CD4-positive, alpha-beta memory T cell (primary cell): ENCODE measurements at regions not wholly inside any gene's neighbourhood (a gene's known extent, or its start where the extent isn't known, plus 50 kb on each side); places are given as distances from the start of the nearest gene placed in this dataset.

Source experiments
- CTCF ChIA-PET: fragments of 350-600 bp; sonication (Branson Sonifier 250); formaldehyde crosslinking; loops from one replicate; lab custom pipeline; 2021; ENCODE audit warnings: inconsistent platforms; ENCODE audit not compliant: partially characterized antibody; lab: Charles Lee
- POLR2A ChIA-PET: fragments of 350-600 bp; sonication (Branson Sonifier 250); formaldehyde crosslinking; loops from one replicate; lab custom pipeline; 2021; ENCODE audit not compliant: partially characterized antibody; lab: Charles Lee
- DNase-seq, 5 donors: peaks; one replicate each; pipeline versions ENCODE4 v3.0.0 to v3.0.0-alpha.2; 2020 to 2022; ENCODE audit warnings: mixed read lengths in 1 of 5
- H3K27ac ChIP-seq: one replicate; pipeline ENCODE4 v1.7.0; 2013; ENCODE audit warnings: low read depth, low read length
- H3K27me3 ChIP-seq: 2 replicates; pipeline ENCODE4 v1.7.0; 2013; ENCODE audit warnings: mild to moderate bottlenecking, low read length, moderate library complexity; ENCODE audit not compliant: insufficient read depth
- H3K36me3 ChIP-seq: 2 replicates; pipeline ENCODE4 v1.7.0; 2013; ENCODE audit warnings: mild to moderate bottlenecking, low read length, moderate library complexity; ENCODE audit not compliant: insufficient read depth
- H3K4me1 ChIP-seq: 2 replicates; pipeline ENCODE4 v1.7.0; 2013; ENCODE audit warnings: mild to moderate bottlenecking, low read length, moderate library complexity; ENCODE audit not compliant: insufficient read depth
- H3K4me3 ChIP-seq, 2 donors: one replicate each; pipeline ENCODE4 v1.7.0; 2013; ENCODE audit warnings: low read length in 2 of 2, mild to moderate bottlenecking in 1 of 2
- H3K9me3 ChIP-seq, 2 donors: one replicate each; pipeline ENCODE4 v1.7.0; 2013; ENCODE audit warnings: low read length in 2 of 2, control low read depth in 1 of 2; ENCODE audit not compliant: control insufficient read depth in 1 of 2
- H3K27ac Mint-ChIP-seq, 7 donors: one replicate each; pipeline ENCODE4 v1.8.0; 2020 to 2021; ENCODE audit warnings: mixed read lengths in 7 of 7, mild to moderate bottlenecking in 6 of 7, inconsistent platforms in 3 of 7, moderate library complexity in 3 of 7
- H3K27me3 Mint-ChIP-seq, 2 donors: one replicate each; pipeline ENCODE4 v1.8.0; 2020 to 2021; ENCODE audit warnings: mixed read lengths in 2 of 2
- H3K36me3 Mint-ChIP-seq, 2 donors: one replicate each; pipeline ENCODE4 v1.8.0; 2020 to 2021; ENCODE audit warnings: mixed read lengths in 2 of 2, inconsistent platforms in 1 of 2, mild to moderate bottlenecking in 1 of 2
- H3K4me1 Mint-ChIP-seq, 4 donors: one replicate each; pipeline ENCODE4 v1.8.0; 2020 to 2021; ENCODE audit warnings: mixed read lengths in 4 of 4, mild to moderate bottlenecking in 1 of 4
- H3K4me3 Mint-ChIP-seq, 8 donors: one replicate each; pipeline ENCODE4 v1.8.0; 2020 to 2021; ENCODE audit warnings: mixed read lengths in 8 of 8, mild to moderate bottlenecking in 7 of 8, moderate library complexity in 6 of 8, inconsistent platforms in 3 of 8
- H3K9me3 Mint-ChIP-seq, 8 donors: one replicate each; pipeline ENCODE4 v1.8.0; 2020 to 2021; ENCODE audit warnings: mixed read lengths in 8 of 8, mild to moderate bottlenecking in 5 of 8, inconsistent platforms in 3 of 8, moderate library complexity in 1 of 8
- intact Hi-C: fragments of 100-400 bp; cut with micrococcal nuclease; formaldehyde crosslinking; loops from one replicate; pipeline ENCODE4 v1.15.1; 2023

DNA sequence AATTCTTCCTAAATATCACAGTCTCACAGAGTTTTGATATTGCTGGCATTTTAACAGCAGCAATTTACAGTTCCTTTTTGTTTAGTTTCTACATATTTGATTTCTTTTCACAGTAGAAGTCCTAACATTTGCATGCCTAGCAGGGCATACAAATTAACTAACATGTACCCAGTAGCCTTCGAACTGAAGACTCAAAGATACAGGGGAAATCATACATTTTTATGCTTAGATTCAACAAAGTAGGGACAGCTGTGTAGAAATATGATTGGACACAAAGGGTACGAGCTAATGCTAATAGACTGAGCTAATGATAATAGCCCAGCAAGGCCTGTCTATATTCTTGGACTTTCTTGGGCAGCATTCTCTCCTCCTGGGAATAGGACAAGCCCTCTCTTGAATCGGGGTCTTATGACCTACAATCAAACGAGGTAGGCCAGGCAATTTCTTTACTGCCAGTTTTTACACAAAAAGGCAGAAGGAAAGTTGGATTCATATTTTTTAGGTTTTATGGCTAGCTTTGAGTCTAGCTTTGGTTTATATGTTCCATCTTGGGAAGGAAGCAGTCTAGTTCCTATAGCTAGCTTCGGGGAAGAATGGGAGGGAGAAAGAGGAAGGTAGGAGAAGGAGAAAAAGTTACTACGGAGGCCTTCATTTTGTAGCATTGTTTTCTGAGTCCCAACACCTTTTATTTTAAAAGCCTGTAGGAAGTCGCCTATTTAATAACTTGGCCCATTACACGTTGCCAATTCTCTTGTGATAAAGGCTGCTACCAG is 115.8 kb downstream of the HFE start:
- Histone ChIP-seq H3K4me1 (peaks cover 42% of the 10 kb centered on the region), H3K36me3 (no peaks in the 10 kb centered on the region), H3K4me3 (no peak overlapping the region), H3K9me3 (no peaks in the 10 kb centered on the region), H3K27ac (no peak overlapping the region), H3K27me3 (no peaks in the 10 kb centered on the region)
- peaks cover 0 to 20% of the 10 kb centered on the region in 2 donors for H3K36me3 Mint-ChIP-seq
- ChIA-PET POLR2A (interaction anchor here (0.8 to 25.6 kb wide), 14 partner anchors 8 to 1690 kb away, joined by 3 to 1953 read pairs (median 71); a partner anchor contains a TSS), CTCF (interaction anchor here (0.7 to 3.9 kb wide), 6 partner anchors 8 to 48 kb away, joined by 3 to 25 read pairs (median 6); a partner anchor contains a TSS)
- no peak for DNase-seq
- intact Hi-C loops = no loop called here
- peaks cover 0 to 3% of the 10 kb centered on the region in 2 donors for H3K27me3 Mint-ChIP-seq
- H3K9me3 Mint-ChIP-seq = peaks cover 0 to 14% (median 0%) of the 10 kb centered on the region in 8 donors
- peak overlapping the region in 6 of 8 donors; percentile 36 to 60 (median 42) for H3K4me3 Mint-ChIP-seq
- H3K27ac Mint-ChIP-seq = peak overlapping the region in 5 of 7 donors; percentile 40 to 84 (median 81)
- H3K4me1 Mint-ChIP-seq = peaks cover 15 to 30% (median 20%) of the 10 kb centered on the region in 4 donors

DNA sequence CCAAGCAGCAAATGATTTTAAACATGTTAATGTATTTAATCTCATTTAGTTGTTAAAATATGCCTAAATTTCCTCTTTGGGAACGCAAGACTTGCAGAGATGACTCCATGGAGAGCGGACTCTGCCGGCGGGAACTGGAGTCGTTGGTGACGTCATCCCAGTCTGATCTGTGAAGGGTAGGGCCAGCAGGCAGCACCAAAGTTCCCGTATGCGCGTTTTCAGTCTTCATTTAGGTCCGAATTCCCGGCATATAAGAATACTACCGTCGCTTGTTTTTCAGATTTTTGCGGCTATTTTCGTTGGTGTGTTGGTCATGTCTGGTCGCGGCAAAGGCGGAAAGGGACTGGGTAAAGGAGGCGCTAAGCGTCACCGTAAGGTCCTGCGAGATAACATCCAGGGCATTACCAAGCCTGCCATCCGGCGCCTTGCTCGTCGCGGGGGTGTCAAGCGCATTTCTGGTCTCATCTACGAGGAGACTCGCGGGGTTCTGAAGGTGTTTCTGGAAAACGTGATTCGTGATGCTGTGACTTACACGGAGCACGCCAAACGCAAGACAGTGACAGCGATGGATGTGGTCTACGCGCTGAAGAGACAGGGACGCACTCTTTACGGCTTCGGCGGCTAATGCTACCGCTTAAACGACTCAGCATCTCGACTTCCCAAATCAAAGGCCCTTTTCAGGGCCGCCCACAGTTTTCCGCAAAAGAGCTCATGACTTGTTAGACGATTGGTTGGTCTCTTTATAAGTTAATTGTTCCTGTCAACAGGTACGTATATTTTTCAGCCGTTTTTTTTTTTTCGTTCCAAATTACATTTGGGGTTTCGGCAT is 117.3 kb downstream of the HFE start:
- intact Hi-C loops = loop anchor here (1.0 to 2.0 kb wide), 9 partner anchors 9 to 928 kb away; a partner anchor contains a TSS
- H3K27me3 Mint-ChIP-seq = peaks cover 0 to 3% of the 10 kb centered on the region in 2 donors
- peaks cover 0 to 9% of the 10 kb centered on the region in 2 donors for H3K36me3 Mint-ChIP-seq
- ChIA-PET CTCF (interaction anchor here (0.9 to 3.9 kb wide), 10 partner anchors 10 to 80 kb away, joined by 3 to 38 read pairs (median 4); a partner anchor contains a TSS), POLR2A (interaction anchor here (0.6 to 25.6 kb wide), 54 partner anchors 9 to 1730 kb away, joined by 3 to 1953 read pairs (median 5); partner anchors contain the start of gene HMGN4)
- H3K9me3 Mint-ChIP-seq = peaks cover 0 to 9% (median 0%) of the 10 kb centered on the region in 8 donors
- no peaks in the 10 kb centered on the region for H3K36me3 ChIP-seq
- H3K4me1 ChIP-seq = peaks cover 39% of the 10 kb centered on the region
- peaks cover 8 to 26% (median 13%) of the 10 kb centered on the region in 4 donors for H3K4me1 Mint-ChIP-seq
- H3K27ac ChIP-seq = peak overlapping the region; percentile 82
- H3K9me3 ChIP-seq = no peaks in the 10 kb centered on the region
- H3K27me3 ChIP-seq = no peaks in the 10 kb centered on the region
- no peak overlapping the region for H3K4me3 Mint-ChIP-seq
- no peak overlapping the region for H3K27ac Mint-ChIP-seq
- peak; percentile 85 to 95 (median 89) for DNase-seq
- H3K4me3 ChIP-seq = peak overlapping the region; percentile 48 to 87

DNA sequence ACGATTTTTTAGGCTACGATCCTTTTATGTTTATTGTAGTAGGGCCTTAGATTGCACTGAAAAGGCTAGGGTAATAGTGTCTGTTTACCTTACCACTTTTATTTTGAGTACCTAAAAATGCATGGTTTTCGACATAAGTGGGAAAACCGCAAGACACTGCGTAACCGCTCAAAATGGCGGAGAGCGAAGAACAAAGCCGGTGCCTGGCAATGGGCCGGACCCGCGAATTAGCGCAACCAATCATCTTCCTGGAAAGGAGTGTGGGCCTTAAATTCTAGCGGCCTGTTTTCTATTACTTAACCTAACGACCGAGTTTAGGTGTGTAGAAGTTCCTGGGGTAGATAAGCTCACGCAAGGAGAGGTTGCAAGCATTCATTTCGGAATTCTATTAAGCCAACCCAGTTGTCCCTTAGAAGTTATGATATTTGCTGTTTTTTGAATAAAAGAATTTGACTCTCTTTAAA is 118.0 kb downstream of the HFE start:
- POLR2A ChIA-PET = interaction anchor here (0.6 to 25.6 kb wide), 45 partner anchors 10 to 1688 kb away, joined by 3 to 1953 read pairs (median 6); partner anchors contain the start of gene HMGN4
- H3K4me3 ChIP-seq = peak overlapping the region; percentile 48 to 87
- no peaks in the 10 kb centered on the region for H3K36me3 ChIP-seq
- H3K9me3 Mint-ChIP-seq = peaks cover 0 to 9% (median 0%) of the 10 kb centered on the region in 8 donors
- intact Hi-C loops = loop anchor here (1.0 to 2.0 kb wide), 6 partner anchors 11 to 928 kb away; a partner anchor contains a TSS
- H3K4me1 Mint-ChIP-seq = peaks cover 1 to 20% (median 9%) of the 10 kb centered on the region in 4 donors
- peaks cover 32% of the 10 kb centered on the region for H3K4me1 ChIP-seq
- H3K27ac ChIP-seq = peak overlapping the region; percentile 82
- no peaks in the 10 kb centered on the region for H3K9me3 ChIP-seq
- no peak overlapping the region for H3K4me3 Mint-ChIP-seq
- H3K27ac Mint-ChIP-seq = no peak overlapping the region
- peaks cover 0 to 3% of the 10 kb centered on the region in 2 donors for H3K27me3 Mint-ChIP-seq
- DNase-seq = peak; percentile 84 to 88 (median 88)
- no peaks in the 10 kb centered on the region for H3K27me3 ChIP-seq
- H3K36me3 Mint-ChIP-seq = peaks cover 0 to 9% of the 10 kb centered on the region in 2 donors
- CTCF ChIA-PET = interaction anchor here (0.8 to 3.9 kb wide), 7 partner anchors 11 to 79 kb away, joined by 3 to 38 read pairs (median 4); a partner anchor contains a TSS

DNA sequence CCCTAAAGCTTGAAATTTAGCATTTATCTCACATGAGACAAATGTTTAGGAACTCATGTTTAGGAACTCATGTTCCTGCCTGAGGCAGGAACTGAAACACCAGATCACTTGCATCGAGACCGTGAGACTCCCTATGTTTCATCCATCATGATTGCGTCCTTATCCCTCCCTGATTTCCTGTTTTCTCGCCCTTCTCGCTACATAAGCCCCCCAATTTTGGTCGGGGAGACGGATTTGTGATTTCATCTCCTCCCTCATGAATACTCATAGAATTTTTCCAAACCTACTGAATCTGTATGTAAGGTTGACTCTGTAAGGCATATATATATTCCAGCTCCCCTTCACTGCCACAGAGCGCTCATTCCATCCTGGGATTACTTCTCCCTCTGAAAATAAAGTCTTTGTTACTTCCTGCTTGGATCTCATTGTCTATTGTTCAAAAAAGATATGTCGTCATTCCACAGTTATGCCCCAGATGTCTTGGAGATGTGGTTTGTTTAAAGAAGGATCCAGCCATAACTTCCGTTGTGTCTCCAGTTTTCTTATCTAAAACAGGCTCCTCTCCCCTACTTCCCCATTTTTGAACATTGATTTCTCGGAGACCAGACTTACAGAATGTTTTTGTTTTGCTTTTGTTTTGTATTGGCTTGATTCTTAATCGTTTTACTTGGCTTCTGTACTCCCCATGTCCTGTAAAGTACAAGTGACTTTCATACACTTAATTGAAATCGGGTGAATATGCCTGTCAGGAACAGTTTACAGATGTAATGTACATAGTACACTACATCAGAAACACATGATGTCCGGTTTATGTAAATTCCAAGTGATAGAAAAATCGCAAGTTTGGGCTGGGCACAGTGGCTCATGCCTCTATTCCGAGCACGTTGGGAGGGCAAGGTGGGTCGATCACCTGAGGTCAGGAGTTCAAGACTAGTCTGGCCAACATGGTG is 118.7 kb downstream of the HFE start:
- peaks cover 0 to 9% (median 0%) of the 10 kb centered on the region in 8 donors for H3K9me3 Mint-ChIP-seq
- POLR2A ChIA-PET = interaction anchor here (0.9 to 25.6 kb wide), 42 partner anchors 11 to 1687 kb away, joined by 3 to 1953 read pairs (median 6); partner anchors contain the start of gene HMGN4
- intact Hi-C loops = loop anchor here (1.0 to 2.0 kb wide), 6 partner anchors 10 to 927 kb away; a partner anchor contains a TSS
- Histone ChIP-seq H3K4me3 (peak overlapping the region; percentile 48 to 87), H3K27me3 (no peaks in the 10 kb centered on the region), H3K4me1 (peaks cover 29% of the 10 kb centered on the region), H3K36me3 (no peaks in the 10 kb centered on the region), H3K27ac (peak overlapping the region; percentile 82), H3K9me3 (no peaks in the 10 kb centered on the region)
- peaks cover 0 to 9% of the 10 kb centered on the region in 2 donors for H3K36me3 Mint-ChIP-seq
- CTCF ChIA-PET = interaction anchor here (0.8 to 3.9 kb wide), 8 partner anchors 10 to 79 kb away, joined by 3 to 38 read pairs (median 9); a partner anchor contains a TSS
- H3K27me3 Mint-ChIP-seq = peaks cover 0 to 3% of the 10 kb centered on the region in 2 donors
- no peak overlapping the region for H3K4me3 Mint-ChIP-seq
- peak in 1 of 5 donors; percentile 33 for DNase-seq
- peaks cover 0 to 17% (median 8%) of the 10 kb centered on the region in 4 donors for H3K4me1 Mint-ChIP-seq
- no peak overlapping the region for H3K27ac Mint-ChIP-seq

GRCh38 chr6:26206868-26207801 is 119.9 kb downstream of the HFE start:
- intact Hi-C loops = no loop called here
- Mint-ChIP-seq H3K4me3 (no peak overlapping the region), H3K27me3 (peaks cover 0 to 3% of the 10 kb centered on the region in 2 donors), H3K4me1 (peaks cover 0 to 10% (median 8%) of the 10 kb centered on the region in 4 donors), H3K9me3 (peaks cover 0 to 9% (median 0%) of the 10 kb centered on the region in 8 donors), H3K36me3 (peaks cover 0 to 9% of the 10 kb centered on the region in 2 donors), H3K27ac (peak overlapping the region in 2 of 7 donors; percentile 8 to 32)
- H3K36me3 ChIP-seq = no peaks in the 10 kb centered on the region
- H3K4me1 ChIP-seq = peaks cover 29% of the 10 kb centered on the region
- peak overlapping the region; percentile 82 for H3K27ac ChIP-seq
- ChIA-PET CTCF (interaction anchor here (1.6 to 2.6 kb wide), 2 partner anchors 9 to 25 kb away, joined by 3 to 15 read pairs; a partner anchor contains a TSS), POLR2A (interaction anchor here (0.7 to 25.6 kb wide), 11 partner anchors 12 to 110 kb away, joined by 4 to 1953 read pairs (median 99); a partner anchor contains a TSS)
- no peak for DNase-seq
- H3K9me3 ChIP-seq = no peaks in the 10 kb centered on the region
- no peaks in the 10 kb centered on the region for H3K27me3 ChIP-seq
- no peak overlapping the region for H3K4me3 ChIP-seq
